GM18519 (cell line): ENCODE measurements at regions not wholly inside any gene's neighbourhood (a gene's known extent, or its start where the extent isn't known, plus 50 kb on each side); places are given as distances from the start of the nearest gene placed in this dataset.

Experiments
- ATAC-seq: cut with Tn5 transposase; IDR thresholded peaks from one replicate; pipeline ENCODE4 v1.9.1; 2021; ENCODE audit warnings: mild to moderate bottlenecking, moderate library complexity; ENCODE audit not compliant: unreplicated experiment, low FRiP score

DNA sequence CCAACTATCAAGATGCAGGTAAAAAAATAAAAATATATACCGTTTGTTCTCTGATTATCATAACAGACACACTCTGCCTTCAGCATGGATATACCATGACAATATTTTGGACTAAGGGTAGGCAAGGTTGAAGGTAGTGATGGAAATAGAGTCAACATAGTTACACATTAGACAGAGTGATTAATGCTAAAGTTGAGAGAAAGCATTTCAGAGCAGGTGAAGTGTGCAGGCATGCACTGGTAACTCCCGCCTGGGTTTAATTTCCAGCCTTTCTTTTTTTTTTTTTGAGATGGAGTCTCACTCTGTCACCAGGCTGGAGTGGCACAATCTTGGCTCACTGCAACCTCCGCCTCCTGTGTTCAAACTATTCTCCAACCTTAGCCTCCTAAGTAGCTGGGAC is 458.5 kb downstream of the TLR4 start:
- ATAC-seq = no peak

GRCh38 chr9:118163751-118164150 is 459.5 kb downstream of the TLR4 start:
- no peak for ATAC-seq

DNA sequence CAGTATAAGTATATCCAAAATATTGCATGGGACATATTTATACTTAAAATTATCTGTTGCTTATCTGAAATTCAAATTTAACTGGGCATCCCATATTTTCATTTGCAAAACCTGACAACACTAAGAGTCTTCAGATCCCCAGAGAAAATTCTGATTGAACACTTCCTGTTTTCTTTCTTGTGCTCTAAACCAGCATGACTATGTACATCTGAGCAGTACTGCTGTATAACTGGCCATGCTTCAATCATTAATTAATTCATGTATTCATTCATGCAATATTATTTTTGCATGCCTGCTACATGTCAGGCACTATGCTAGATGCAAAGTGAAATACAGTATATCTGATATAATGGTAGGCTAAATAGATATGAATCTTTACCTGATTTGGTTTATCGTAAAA is 461.2 kb downstream of the TLR4 start:
- no peak for ATAC-seq

DNA sequence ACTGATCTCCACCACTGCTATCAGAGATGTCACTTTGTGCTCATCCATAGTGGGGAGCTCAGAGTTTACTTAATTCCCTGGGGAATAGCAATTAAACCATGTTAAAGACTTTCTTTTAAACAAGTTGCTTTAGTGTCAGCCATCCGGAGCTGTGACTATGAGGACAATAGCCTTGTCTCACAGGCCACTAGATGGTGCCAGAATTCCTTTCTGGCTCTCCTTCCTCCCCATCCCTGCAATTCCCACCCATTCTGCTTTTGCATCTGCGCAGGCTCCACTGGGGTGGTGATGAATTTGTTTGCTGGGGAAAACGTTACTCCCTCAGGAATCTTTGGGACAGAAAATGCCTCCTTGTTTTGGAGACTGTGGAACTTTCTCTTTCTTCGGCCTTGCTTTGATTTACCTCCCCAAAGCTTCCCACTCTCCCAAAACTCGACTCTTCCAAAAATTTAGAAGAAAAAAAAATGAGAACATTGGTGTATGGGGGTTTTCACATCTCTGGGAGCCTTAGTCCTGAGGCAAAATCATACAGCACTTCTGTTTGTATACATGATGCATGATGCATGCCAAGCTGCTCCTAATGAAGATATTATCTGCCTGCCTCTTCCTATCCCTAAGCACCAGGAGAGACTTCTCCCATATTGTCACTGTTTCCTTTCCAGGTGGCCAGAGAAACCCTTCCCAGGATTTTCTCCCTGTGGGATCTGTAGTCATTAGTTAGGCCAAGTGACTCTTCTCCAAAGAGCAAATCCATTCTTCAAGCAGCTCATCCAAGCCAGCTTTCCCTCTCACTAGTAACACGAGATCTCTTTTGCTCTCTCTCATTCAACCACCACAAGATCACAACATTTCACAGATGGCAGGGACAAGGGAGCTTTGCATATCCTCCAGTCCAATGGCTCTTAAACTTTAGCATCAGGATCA is 466.1 kb downstream of the TLR4 start:
- no peak for ATAC-seq

DNA sequence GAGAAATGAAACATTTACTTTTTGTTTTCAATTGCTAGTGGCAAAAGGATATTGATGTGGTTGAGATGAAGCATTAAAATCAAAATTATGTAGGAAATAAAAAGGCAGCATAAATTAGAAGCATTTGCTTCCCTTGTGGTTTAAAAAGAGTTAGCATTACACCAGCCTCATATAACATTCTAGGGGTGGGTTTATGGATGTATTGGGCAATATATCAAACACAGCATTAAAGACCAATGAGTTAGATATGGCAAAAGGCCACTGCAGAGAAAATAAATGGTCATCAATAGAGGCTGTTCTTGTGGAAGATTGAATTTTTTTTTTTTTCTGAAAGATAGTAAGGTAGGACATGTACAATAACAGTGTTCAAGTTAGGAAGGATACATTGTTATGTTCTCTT is 473.0 kb downstream of the TLR4 start:
- ATAC-seq = no peak

- ATAC-seq = no peak
Measured at GRCh38 chr9:118183576-118183975, 479.4 kb downstream of the TLR4 start.

DNA sequence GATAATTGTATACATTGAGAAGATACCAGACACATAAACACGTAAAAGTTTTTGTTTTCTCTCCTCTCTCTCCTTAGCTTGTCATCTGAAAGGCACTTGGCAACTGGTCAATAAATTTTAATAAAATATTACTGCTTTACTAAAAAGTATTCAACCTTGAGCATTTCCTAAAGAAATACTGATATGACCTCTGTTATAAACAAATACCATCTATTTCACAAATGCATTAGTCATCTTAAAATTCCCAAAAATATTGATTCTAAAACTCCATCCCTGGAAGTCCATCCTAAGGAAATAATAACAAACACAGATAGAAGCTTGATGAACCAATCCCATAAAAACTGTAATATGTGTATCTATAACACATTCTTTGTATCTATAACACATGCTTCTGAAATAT is 483.2 kb downstream of the TLR4 start:
- no peak for ATAC-seq

DNA sequence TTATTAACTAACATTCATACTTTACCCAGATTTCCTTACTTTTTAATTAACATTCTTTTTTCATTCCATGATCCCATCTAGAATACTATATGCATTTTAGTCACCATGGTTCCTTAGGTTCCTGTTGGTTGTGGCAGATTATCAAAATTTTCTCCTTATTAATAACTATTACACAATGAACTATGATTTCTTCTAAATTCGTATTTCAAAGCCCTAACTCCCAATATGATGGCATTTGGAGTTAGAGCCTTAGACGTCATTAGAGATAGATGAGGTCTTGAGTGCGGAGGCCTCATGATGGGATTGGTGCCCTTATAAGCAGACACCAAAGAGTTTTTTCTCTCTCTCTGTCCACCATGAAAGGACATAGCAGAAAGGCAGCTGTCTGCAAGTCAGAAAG is 485.4 kb downstream of the TLR4 start:
- ATAC-seq = no peak

DNA sequence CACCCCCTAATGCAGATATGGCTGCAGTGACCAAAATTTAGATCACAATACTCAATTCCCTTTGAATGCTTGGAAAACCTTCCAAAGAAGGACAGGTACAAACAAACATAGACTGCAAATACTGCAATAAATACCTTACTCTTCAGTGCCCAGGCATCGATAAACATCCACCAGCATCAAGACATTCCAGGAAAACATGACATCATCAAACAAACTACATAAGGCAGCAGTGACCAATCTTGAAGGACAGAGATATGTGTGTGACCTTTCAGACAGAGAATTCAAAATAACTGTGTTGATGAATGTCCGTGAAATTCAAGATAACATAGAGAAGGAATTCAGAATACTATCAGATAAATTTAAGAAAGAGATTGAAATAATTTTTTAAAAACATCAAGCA is 488.6 kb downstream of the TLR4 start:
- no peak for ATAC-seq

DNA sequence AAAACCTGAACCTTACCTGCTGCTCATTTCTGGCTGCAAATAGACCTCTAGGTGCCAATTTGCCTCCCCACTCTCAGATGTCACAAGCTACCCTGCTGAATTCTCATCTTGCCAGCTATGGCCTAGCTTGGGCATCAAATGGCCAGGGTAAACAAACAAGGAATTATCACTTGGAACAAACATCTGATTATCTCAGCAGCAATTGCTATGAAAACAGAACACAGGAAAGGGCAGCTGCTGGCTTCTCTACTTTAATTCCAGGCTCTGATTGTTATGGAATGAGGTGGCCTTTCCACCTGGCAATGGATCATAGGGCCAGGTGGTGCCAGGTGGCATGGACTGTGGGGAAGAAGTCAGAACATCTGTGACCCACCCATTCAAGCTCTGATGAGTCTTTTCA is 505.1 kb downstream of the TLR4 start:
- ATAC-seq = no peak

DNA sequence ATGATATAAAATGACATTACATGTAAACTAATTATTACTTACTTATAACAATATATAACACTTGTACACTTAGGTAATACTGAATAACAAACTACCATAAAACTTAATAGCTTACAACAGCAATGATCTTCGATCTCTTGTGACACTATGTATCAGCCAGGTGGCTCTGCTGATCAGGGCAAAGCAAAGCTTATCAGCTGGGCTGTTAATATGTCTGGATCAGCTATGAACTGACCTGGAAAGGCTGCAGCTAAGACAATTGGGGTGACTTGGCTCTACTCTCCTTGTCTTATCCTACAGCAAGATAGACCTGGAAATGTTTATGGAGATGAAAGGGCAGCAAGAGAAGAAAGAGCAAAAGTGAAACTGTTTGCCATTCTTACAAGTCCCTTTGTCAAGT is 511.3 kb downstream of the TLR4 start:
- no peak for ATAC-seq

GRCh38 chr9:118222375-118222774 is 518.2 kb downstream of the TLR4 start:
- no peak for ATAC-seq

- ATAC-seq = no peak
Measured at GRCh38 chr9:118223111-118223510, 518.9 kb downstream of the TLR4 start.

DNA sequence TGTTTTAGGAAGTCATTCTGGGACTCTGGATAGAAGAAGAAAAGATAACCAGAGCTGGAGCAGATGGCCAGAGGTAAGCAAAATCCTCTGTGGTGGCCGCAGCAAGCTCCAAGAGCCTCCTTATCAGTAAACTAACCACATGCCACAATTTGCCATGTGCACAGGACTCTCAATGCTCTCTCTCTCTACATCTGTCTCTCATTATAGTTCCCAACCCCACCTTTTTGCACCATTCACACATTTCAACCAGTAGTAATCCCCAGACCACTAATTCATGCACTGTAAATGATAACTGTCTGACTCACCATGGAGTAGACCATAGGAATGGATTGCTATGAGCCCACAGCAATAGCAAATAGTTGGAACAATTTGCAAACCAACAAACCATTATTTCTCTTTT is 526.1 kb downstream of the TLR4 start:
- no peak for ATAC-seq

- ATAC-seq = no peak
Measured at GRCh38 chr9:118236625-118237024, 532.4 kb downstream of the TLR4 start.

- no peak for ATAC-seq
Measured at GRCh38 chr9:118238139-118238538, 533.9 kb downstream of the TLR4 start.

- no peak for ATAC-seq
Measured at GRCh38 chr9:118252027-118252426, 547.8 kb downstream of the TLR4 start.

GRCh38 chr9:118262191-118262590 is 558.0 kb downstream of the TLR4 start:
- ATAC-seq = no peak

GRCh38 chr9:118263949-118264348 is 559.7 kb downstream of the TLR4 start:
- no peak for ATAC-seq

GRCh38 chr9:118268046-118268445 is 563.8 kb downstream of the TLR4 start:
- no peak for ATAC-seq

- ATAC-seq = no peak
Measured at GRCh38 chr9:118269623-118270022, 565.4 kb downstream of the TLR4 start.

DNA sequence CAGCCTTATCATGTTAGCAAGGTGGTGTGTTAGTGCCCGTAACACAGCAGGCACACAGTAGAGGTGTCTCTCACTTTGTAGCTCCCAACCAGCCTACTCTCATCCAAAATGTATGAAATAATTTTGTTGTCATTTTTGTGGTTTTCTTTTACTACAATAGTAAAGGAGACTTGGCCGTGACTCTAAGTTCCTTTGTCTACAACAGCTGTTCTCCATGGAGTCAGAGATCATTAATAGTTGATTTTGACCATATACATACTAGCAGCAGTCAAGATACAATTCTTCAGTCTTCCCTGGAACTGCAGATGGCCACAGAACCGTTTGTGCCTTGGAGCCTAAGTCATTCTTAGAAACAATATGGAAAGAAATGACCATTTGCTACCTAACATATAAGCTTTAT is 567.1 kb downstream of the TLR4 start:
- no peak for ATAC-seq

- no peak for ATAC-seq
Measured at GRCh38 chr9:118271936-118272335, 567.7 kb downstream of the TLR4 start.
